Ascending aorta (tissue), 2 donors: ENCODE measurements at regions not wholly inside any gene's neighbourhood (a gene's known extent, or its start where the extent isn't known, plus 50 kb on each side); places are given as distances from the start of the nearest gene placed in this dataset.
"Not testable (repeated sequence)": the region's sequence is repeated elsewhere in the genome, so short reads cannot be mapped to it uniquely, and the experiment has no call there.

ENCODE experiments used
- DNase-seq, 2 donors: peaks; one replicate each; pipeline ENCODE4 v3.0.0-alpha.2; 2019; ENCODE audit warnings: low spot score in 2 of 2
- H3K27ac ChIP-seq, 2 donors: fragments of 200-600 bp; sonication (generic); one replicate each; pipeline ENCODE4 v1.5.1; 2016 to 2017; ENCODE audit warnings: mild to moderate bottlenecking in 1 of 2
- H3K27me3 ChIP-seq: fragments of 200-600 bp; sonication (generic); one replicate; pipeline ENCODE4 v1.5.1; 2017
- H3K36me3 ChIP-seq, 2 donors: fragments of 200-600 bp; sonication (generic); one replicate each; pipeline ENCODE4 v1.5.1; 2016
- H3K4me1 ChIP-seq, 2 donors: fragments of 200-600 bp; sonication (generic); one replicate each; pipeline ENCODE4 v1.5.1; 2016 to 2017; ENCODE audit warnings: mild to moderate bottlenecking in 1 of 2
- H3K4me3 ChIP-seq, 2 donors: fragments of 200-600 bp; sonication (generic); one replicate each; pipeline ENCODE4 v1.5.1; 2016 to 2017; ENCODE audit warnings: mild to moderate bottlenecking in 1 of 2
- H3K9me3 ChIP-seq, 2 donors: fragments of 200-600 bp; sonication (generic); one replicate each; pipeline ENCODE4 v1.5.1; 2016
- intact Hi-C: fragments of 100-400 bp; cut with DNase I; formaldehyde crosslinking; loops from one replicate; pipeline ENCODE4 v1.15.1; 2023
- TF ChIP-seq, protein P1 (sequence below), 3 experiments: fragments of 200-600 bp in 2 of 3; fragments of 450-650 bp in 1 of 3; sonication (generic) in 2 of 3; IDR thresholded peaks; one replicate each; pipeline ENCODE4 v1.5.1; 2016 to 2019; ENCODE audit warnings: antibody characterized with exemption in 3 of 3, mild to moderate bottlenecking in 1 of 3, moderate library complexity in 1 of 3

DNA sequence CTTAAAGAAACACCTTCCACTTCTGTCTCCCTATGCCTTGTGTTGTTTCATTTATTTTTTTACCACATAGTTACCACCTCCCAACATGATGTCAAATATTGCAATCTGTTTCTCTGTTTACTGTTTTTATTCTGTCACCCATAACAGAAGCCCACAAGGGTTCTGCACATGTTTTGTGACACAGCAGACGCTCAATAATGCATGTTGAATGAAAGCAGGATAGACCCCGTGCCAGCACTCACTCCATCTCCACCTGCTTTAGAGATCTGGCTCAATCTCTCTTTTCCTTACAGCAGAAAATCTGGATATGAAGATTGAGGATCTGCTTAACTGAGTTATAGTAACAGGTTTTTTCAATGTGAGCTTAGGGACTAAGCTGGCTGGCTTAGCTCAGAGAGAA is 116.8 kb upstream of the NUDT10 start:
- intact Hi-C loops = no loop called here
- Histone ChIP-seq H3K9me3 (no peaks in the 10 kb centered on the region), H3K4me1 (no peaks in the 10 kb centered on the region), H3K36me3 (no peaks in the 10 kb centered on the region), H3K27ac (no peak overlapping the region), H3K27me3 (no peaks in the 10 kb centered on the region), H3K4me3 (no peak overlapping the region)
- DNase-seq = no peak
- TF ChIP-seq, protein P1, sequence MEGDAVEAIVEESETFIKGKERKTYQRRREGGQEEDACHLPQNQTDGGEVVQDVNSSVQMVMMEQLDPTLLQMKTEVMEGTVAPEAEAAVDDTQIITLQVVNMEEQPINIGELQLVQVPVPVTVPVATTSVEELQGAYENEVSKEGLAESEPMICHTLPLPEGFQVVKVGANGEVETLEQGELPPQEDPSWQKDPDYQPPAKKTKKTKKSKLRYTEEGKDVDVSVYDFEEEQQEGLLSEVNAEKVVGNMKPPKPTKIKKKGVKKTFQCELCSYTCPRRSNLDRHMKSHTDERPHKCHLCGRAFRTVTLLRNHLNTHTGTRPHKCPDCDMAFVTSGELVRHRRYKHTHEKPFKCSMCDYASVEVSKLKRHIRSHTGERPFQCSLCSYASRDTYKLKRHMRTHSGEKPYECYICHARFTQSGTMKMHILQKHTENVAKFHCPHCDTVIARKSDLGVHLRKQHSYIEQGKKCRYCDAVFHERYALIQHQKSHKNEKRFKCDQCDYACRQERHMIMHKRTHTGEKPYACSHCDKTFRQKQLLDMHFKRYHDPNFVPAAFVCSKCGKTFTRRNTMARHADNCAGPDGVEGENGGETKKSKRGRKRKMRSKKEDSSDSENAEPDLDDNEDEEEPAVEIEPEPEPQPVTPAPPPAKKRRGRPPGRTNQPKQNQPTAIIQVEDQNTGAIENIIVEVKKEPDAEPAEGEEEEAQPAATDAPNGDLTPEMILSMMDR (IDR thresholded peaks at IDR 0.05) = no peak

DNA sequence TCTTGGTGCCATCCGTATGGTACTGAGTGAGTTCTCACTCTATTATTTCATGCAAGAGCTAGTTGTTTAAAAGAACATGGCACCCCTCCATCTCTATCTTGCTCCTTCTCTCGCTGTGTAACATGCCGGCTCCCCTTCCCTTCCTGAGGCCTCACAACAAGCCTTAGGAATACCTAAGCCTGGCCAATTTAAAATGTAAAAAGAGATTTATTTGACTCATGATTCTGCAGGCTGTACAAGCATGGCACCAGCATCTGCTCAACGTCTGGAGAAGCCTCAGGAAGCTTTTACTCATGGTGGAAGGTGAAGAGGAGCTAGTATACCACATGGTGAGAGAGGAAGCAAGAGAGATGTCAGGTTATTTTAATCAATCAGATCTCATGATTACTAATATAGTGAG is 90.4 kb upstream of the NUDT10 start:
- intact Hi-C loops = no loop called here
- Histone ChIP-seq H3K4me1 (no peaks in the 10 kb centered on the region), H3K27ac (no peak overlapping the region), H3K9me3 (peaks cover 3 to 20% of the 10 kb centered on the region in 2 donors), H3K27me3 (no peaks in the 10 kb centered on the region), H3K4me3 (no peak overlapping the region), H3K36me3 (no peaks in the 10 kb centered on the region)
- TF ChIP-seq, protein P1 (IDR thresholded peaks at IDR 0.05) = no peak
- no peak for DNase-seq

- no peak for DNase-seq
- Histone ChIP-seq H3K9me3 (no peaks in the 10 kb centered on the region), H3K27ac (no peak overlapping the region), H3K27me3 (no peaks in the 10 kb centered on the region), H3K4me3 (no peak overlapping the region), H3K36me3 (no peaks in the 10 kb centered on the region), H3K4me1 (no peaks in the 10 kb centered on the region)
- TF ChIP-seq, protein P1 (IDR thresholded peaks at IDR 0.05) = no peak
- intact Hi-C loops = no loop called here
Measured at GRCh38 chrX:51257490-51257889, 75.1 kb upstream of the NUDT10 start.

DNA sequence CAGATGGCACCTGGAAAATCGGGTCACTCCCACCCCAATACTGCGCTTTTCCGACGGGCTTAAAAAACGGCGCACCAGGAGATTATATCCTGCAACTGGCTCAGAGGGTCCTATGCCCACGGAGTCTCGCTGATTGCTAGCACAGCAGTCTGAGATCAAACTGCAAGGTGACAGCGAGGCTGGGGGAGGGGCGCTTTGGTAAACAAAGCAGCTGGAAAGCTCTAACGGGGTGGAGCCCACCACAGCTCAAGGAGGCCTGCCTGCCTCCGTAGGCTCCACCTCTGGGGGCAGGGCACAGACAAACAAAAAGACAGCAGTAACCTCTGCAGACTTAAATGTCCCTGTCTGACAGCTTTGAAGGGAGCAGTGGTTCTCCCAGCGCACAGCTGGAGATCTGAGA is 70.4 kb upstream of the NUDT10 start:
- not testable (repeated sequence) for DNase-seq, H3K27me3 ChIP-seq

GRCh38 chrX:51272638-51273037 is 60.0 kb upstream of the NUDT10 start:
- no peak for DNase-seq
- no peaks in the 10 kb centered on the region for H3K9me3 ChIP-seq
- H3K27ac ChIP-seq = no peak overlapping the region
- H3K27me3 ChIP-seq = no peaks in the 10 kb centered on the region
- intact Hi-C loops = no loop called here
- TF ChIP-seq, protein P1 (IDR thresholded peaks at IDR 0.05) = no peak
- H3K4me3 ChIP-seq = no peak overlapping the region
- no peaks in the 10 kb centered on the region for H3K36me3 ChIP-seq
- no peaks in the 10 kb centered on the region for H3K4me1 ChIP-seq

More for the DNA sequence above, 70.4 kb upstream of the NUDT10 start:
- H3K27ac ChIP-seq, intact Hi-C loops, H3K4me3 ChIP-seq, H3K9me3 ChIP-seq, H3K36me3 ChIP-seq, H3K4me1 ChIP-seq: not testable (repeated sequence)

DNA sequence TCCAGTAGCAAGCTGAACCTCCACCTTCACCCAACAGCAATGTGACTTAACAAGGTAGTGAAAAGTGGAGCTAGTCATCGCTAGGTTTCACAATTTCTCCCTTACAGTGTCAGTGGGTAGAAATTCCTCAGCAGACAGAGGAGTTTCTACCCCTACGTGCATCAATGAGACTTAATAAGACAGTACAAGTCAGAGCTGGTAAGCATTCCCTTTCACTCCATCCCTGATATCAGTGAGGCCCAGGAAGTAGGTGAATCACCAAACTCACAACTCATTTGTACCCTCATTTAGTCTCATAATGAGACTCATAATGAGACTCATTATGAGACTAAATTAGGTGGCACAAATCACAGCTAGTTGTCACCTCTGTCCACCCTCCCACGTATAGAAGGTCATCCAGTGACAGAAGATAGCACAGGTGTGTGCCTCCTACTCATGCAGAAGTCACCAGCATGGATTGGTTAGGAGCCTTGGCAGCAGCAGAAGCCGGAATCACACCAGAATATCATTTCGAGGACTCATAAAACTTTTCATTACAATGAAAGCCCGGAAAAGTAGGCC is 50.8 kb upstream of the NUDT10 start:
- Histone ChIP-seq H3K27me3 (no peaks in the 10 kb centered on the region), H3K4me3 (no peak overlapping the region), H3K36me3 (no peaks in the 10 kb centered on the region), H3K9me3 (no peaks in the 10 kb centered on the region), H3K27ac (no peak overlapping the region), H3K4me1 (no peaks in the 10 kb centered on the region)
- no peak for DNase-seq
- TF ChIP-seq, protein P1 (IDR thresholded peaks at IDR 0.05) = no peak
- intact Hi-C loops = no loop called here
